GM18873 (cell line): ENCODE measurements at regions not wholly inside any gene's neighbourhood (a gene's known extent, or its start where the extent isn't known, plus 50 kb on each side); places are given as distances from the start of the nearest gene placed in this dataset.

Source experiments
- ATAC-seq: cut with Tn5 transposase; IDR thresholded peaks from one replicate; pipeline ENCODE4 v1.9.1; 2021; ENCODE audit warnings: mild to moderate bottlenecking, moderate library complexity, moderate number of reproducible peaks; ENCODE audit not compliant: unreplicated experiment, low FRiP score

DNA sequence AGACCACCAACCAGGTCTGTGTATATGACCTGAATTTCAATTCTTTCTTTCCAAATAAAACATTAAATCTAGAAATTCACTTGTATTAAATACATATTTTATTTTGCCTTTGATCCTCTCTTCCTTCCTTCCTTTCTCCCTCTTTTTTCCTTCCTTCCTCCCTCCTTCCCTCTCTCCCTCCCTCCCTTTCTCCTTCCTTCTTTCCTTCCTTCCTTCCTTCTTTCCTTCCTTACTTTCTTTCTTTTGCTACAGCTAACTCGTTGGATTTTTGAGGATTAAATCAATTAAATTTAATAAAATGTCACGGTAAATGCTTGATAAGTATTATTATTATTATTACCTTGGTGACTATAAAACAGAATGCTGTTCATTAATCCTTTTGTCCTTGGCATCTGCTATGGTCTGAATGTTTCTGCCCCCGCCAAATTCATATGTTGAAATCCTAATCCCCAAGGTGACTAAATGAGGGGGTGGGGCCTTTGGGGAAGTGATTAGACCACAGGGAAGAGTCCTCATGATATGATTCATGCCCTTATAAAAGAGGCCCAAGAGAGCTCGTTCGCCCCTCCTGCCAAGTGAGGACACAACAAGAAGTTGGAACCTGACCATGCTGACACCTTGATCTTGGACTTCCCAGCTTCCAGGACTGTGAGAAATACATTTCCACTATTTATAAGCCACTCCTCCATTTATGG lies 67.6 kb upstream of the BTBD3 start:
- ATAC-seq, result no peak

DNA sequence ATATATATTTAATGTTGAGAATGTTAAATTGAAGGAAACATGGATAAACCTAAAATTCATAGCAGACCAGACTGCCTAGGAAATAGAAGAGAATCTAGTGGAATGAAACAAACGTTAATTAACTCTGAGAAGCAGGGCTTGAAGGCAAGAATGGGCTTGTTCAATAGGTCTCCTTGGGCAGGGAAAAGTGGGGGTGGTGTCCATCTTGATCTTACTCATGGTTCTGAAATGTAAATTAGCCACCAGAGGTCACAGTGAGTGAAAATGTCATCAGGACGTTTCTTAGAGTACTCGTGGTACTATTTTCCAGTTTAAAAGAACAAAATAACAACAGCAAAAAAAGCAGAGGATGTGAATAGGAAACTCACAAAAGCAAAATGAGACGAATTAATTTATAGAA lies 66.8 kb upstream of the BTBD3 start:
- no peak for ATAC-seq

DNA sequence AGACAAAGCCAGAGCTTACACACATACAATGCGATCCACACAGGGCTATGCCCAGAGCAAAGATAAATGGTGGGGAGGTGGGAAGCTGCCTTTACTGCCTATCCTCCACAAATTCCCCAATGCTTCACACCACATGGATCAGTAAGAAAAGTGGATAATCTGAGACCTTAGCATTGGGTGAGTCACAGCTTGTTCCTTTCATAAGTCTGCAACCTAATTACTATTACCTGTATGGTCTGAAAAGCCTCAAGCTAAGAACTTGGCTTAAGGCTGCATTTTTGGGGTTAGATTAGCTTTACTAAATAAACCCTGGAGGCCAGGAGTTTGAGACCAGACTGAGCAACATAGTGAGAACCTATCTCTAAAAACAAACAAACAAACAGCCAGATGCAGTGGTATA lies 66.0 kb upstream of the BTBD3 start:
- no peak for ATAC-seq

DNA sequence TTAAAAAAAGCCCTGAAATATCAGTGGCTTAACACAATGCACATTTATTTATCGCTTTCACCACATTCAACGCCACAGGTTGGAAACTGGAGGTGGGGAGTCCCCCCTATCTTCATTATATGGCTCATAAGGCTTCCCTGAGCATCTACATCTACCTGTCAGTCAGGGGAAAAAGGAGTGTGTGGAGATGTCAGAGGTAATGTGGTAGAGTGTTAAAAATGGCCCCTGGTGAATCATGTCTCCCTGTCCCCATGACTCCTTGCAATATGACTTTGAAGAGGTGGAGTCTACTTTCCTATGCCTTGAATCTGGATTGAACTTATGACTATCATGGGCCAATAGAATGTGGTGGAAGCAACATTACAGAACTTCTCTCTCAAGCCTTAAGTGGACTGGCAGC lies 65.5 kb upstream of the BTBD3 start:
- no peak for ATAC-seq

DNA sequence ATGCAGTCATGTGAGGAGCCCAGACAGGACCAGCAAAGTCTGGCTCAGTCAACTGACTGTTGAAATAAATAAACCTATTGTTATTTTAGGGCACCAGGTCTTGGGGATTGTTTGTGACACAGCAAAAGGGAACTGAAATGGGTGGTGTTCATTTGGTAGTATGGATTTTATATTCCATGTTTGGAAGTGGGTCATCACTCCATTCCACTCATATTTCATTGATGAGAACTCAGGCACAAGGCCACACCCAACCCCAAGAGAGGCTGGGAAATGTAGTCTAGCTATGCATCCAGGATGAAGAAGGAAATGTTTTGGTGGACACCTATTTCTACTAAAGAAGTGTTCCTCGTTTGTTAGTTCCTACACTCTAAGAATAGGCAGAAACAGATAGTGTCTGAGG lies 64.9 kb upstream of the BTBD3 start:
- no peak for ATAC-seq

DNA sequence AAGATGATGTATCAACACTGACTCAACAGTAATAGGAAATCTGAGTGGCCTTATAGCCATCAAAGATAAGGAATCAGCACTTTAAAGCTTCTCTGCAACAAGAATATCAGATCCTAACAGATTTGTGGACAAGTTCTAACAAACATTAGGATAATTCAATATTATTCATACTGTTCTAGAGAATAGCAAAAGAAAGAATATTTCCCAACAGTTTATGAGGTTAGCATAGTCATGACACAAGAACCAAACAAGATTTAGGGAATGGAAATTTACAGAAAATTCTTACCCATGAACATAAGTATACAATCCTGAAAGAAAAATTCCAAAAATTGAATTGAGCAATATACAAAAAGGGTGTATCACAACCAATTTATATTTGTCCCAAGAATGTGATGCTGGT lies 64.3 kb upstream of the BTBD3 start:
- ATAC-seq, result no peak

DNA sequence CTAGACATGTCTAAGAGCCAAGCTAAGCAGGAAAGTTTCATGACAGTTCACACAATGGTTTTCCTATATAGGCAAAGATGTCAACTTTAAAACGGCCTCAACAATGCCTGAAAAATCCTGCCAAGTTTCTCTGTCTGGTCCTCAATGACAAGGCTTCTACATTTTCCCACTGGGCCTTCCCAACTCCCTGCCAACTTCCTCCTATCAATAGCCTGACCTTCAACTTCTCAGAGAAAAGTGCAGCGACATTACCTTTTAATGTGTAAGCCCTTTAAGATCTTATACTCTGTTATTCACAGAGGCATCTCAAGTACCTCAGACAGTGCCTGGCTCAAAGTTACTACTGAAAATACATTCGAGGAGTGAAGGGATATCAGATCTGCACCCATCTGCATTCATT lies 56.2 kb upstream of the BTBD3 start:
- no peak for ATAC-seq

DNA sequence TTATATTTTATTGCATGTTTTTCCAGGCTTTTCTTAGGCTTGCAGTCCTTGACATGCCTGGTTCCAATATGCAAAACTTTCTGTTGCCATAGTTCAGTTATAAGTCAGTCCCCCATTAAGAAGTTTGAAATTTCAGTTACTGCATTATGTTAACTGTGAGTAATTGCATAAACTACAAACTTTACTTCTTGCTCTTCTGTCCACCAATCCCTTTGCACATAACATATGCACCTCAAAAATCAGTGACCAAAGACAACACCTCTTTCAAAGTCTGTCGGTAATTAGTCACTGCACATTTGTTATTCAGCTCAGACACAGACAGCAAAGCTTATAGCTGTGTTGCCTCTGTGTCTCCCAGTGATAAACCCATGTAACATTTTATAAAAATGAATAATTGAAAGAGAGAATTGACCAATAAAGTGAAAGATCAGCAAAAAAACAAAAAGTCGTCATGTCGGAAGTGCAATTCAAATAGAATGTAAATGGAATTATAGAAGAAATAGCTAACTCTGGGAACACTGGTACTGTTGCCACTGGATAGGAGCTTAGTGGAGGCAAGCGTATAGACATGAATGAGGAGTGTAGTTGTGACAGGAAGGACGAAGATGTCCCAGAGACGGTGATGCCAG lies 50.3 kb upstream of the BTBD3 start:
- no peak for ATAC-seq
